ENCODE measurements at regions not wholly inside any gene's neighbourhood (a gene's known extent, or its start where the extent isn't known, plus 50 kb on each side); places are given as distances from the start of the nearest gene placed in this dataset.
A peak's percentile ranks its signal among the peaks of the same experiment; 100 is the strongest.

DNA sequence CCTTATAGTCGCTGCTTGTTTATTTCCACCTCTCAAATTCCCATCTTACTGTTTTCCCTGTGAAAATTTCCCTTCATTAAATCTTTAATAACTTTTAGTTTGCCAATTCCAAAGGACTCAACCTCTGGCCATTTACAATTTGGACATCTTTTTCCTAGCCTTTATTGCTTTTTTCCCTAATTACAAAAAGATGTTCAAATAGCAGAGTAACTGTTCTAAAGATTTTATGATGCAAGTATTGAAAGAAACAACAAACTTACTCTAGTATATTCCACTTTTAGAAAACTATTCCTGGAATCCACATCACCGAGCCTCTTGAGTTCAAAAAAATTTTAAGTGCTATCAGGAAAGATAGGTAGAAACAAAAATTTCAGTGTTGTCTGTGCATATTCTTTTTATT lies 174.1 kb upstream of the UBE2E2 start:
- DNase-seq: no peak

GRCh38 chr3:23035927-23036640 lies 167.0 kb upstream of the UBE2E2 start:
- DNase-seq: no peak

DNA sequence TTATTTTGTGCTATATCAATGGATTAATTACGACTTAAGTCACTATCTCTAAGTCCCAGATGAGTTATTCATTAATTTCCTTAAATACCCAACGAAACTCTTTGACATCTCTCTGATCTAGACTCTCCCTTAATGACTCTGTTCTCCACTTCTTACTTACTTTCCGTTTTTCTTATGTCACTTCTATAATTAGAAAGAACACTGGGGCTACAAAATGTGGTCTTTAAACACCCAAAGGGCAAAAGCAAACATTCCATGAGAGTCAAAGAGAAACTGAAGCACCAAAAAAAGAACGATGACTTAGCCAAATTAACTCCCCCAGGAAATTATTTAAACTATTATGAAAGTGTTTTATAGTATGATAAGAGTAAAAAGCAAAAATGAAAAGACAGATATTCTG lies 166.4 kb upstream of the UBE2E2 start:
- no peak for DNase-seq

DNA sequence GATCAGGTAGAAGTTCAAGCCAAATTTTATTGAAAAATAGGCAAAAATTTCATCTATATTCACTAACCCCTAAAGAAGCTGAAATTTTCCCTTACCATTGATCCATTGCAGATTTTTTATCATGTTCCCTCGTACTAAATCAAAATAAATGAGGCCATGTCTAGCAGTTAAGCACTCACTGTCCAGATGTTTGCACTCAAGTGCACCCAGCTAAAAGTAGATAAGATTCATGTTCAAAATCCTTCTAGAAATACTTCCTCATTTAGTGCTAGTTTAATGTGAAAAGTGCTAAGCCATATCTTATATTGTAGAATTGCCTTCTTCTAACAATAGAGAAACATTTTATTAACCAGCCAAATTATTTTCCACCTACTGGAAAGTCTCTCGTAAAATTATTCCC lies 164.7 kb upstream of the UBE2E2 start:
- no peak for DNase-seq

DNA sequence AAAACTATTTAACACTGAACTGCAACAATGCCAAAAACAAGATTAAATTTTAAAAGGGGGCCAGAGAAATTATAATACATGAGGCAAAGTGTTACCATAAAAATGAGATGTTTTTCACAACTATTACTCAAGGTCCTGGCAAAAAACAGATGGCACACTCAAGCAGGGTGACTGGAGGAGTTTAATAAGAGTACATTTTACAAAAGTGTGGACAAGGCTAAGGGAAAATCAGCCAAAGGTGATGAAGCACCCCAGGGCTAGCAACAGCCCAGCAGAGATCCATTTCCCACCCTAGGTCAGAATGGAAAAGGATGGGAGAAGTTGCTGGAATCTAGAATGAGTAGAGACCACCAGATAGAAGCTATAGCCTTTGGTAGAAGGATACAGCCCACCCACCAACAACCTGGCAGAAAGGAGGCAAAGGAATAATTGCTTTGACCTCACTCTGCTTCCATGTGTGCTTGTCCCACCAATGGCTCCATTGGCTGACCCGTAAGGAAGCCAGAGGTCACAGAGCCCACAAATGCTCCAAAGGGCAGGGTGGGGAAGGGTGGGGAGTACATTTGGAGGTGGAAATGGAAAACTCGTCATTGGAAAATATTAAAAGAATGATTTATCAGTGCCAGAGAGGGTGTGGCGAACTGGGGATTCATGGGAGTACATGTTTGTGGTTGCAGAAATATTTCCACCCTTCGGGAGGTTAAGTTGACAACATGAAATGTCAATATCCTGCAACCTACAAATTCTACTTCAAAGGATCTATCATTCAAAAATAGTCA lies 161.0 kb upstream of the UBE2E2 start:
- no peak for DNase-seq

- DNase-seq: no peak
These were observed 158.7 kb upstream of the UBE2E2 start for GRCh38 chr3:23044463-23044862.

- no peak for DNase-seq
These were observed 156.6 kb upstream of the UBE2E2 start for GRCh38 chr3:23046536-23046935.

DNA sequence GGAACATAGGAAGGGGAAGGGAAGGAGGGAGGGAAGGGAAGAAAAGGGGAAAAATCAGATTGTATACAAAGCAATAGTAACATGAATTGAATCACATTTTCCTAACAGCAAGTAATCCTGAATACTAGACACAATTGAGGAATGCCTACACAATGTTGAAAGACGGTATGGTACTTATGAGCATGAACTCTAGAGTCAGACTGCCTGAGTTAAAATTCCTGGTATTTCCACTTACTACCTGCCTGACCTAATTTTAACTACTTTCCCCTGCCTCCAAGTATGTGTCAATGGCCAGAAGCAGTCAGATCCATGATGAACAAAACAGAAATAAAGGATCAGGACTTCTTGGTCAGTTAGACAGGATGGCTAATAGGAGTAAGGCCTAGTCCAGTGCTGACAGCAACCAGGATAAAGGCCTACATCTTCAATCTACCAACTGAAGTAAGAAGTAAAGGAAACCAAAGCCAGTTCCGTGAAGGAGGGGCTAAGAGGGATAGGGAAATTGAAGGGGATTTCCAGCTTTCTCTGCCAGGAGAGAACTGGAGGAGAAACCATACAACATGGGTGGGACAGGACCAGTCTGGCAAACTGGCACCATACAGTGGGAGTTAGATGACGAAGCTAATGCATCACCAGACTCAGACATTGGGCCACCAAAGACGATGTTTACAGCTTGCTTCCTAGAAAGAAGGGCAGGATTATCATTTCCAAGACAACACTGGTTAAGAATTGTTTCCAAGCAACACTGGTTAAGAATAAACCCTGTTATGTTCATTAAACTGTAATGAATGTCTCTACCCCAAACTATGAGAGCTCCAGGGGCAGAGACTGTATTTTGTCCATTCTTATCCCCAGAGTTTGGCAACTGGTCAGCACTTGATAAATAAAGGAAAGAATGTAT lies 151.6 kb upstream of the UBE2E2 start:
- DNase-seq: no peak

DNA sequence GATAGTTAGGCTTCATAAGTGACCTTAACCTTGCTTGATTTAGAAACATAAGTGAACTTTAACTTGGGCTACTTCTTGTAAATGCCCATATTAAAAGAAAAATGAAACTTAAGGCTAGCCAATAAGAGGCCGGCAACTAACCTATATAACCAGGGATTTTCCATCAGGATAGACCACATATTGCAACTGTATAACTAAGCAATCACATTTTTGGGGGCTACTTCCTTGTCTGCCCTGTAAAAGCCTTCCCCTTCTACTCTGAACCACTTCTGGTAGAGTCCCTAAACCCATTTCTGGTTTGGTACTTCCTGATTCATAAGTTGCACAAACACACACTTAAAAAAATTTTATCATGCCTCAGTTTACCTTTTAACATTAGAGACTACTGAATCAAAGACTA lies 150.9 kb upstream of the UBE2E2 start:
- no peak for DNase-seq

DNA sequence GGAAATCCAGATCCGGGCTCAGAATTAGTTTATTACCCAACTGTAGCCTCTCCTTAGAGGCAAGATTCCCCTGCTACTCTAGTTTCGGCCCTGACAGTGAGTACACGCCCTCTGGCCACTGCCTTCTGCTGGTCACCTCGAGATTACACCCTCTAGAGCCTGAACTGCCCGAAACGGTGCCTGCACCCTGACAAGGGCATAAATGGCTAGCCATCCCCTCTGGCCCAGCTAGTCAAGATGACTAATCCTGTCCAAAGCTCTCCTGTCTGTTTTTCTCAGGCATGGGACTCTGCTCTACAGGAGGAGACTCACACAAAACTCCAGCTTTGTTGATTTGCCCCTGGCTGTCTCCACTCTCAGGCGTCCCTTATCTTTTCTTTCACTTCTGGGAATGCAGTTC lies 150.5 kb upstream of the UBE2E2 start:
- DNase-seq: no peak

GRCh38 chr3:23055733-23056376 lies 147.3 kb upstream of the UBE2E2 start:
- DNase-seq: no peak

DNA sequence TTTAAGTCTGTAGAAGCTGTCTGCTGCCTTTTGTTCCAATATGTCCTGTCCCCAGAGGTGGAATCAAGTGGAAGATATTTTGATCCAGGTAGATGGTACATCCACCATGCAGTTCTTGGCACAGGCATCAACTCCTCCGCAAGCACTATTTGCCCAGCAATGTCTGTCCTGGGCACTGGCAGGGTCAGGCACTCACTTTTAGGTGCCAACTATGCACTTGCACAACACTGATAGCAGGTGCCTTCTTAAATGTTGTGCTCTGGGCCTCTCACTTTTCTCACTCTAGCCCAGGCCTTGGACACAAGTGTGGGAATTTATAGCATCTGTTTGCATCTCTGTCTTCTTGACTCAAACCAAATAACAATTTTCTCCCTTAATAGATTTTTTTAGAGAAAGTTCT lies 140.5 kb upstream of the UBE2E2 start:
- DNase-seq: no peak

DNA sequence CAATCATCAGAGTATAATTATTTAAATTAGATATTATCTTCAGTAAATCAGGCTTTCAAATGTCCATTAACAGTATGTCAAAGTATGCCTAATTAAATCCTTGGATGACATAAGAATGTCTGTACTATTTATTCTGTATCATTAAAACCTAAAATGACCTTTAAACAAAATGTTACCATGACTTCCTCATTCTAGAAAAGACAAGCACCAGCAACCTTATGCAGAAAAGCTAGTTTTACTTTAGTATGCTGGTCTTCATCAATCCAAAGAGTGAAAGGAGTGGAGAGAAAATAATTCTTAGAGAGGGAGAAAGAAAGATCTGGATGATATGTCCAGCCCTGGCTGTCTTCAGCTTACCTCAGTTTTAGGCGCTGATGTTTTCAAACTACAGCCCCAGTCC lies 140.1 kb upstream of the UBE2E2 start:
- DNase-seq: no peak

DNA sequence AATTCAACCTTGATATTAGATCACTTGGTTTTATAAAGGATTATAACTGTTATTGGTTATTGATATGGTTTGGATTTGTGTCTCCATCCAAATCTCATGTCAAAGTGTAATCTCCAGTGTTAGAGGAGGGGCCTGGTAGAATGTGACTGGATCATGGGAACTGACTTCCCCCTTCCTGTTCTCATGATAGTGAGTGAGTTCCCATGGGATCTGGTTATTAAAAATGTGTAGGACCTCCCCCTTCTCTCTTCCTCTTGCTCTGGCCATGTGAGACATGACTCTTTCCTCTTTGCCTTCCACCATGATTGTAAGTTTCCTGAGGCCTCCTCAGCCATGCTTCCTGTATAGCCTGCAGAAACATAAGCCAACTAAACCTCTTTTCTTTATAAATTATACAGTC lies 136.0 kb upstream of the UBE2E2 start:
- DNase-seq: no peak

- no peak for DNase-seq
These were observed 135.0 kb upstream of the UBE2E2 start for GRCh38 chr3:23068016-23068728.

DNA sequence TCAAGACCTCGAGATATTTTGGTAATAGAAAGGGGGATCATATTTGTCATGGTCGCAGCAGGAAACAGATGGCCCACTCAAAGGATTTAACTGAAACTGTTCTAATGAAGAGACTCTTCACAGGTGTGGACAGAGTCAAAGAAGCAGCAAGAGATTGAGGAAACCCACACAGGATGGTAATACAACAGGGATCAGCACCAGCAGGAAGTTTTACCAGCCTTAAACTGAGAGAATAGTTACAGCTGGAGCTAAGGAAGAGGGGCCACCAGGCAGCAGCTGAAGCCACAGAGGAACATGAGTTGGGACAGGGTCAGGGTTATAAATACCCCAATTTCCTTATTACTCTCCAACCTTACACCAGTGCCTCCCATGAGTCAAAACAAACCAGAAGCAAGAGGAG lies 131.8 kb upstream of the UBE2E2 start:
- DNase-seq: peak; percentile 84 to 93

GRCh38 chr3:23071758-23072157 lies 131.4 kb upstream of the UBE2E2 start:
- DNase-seq: no peak

DNA sequence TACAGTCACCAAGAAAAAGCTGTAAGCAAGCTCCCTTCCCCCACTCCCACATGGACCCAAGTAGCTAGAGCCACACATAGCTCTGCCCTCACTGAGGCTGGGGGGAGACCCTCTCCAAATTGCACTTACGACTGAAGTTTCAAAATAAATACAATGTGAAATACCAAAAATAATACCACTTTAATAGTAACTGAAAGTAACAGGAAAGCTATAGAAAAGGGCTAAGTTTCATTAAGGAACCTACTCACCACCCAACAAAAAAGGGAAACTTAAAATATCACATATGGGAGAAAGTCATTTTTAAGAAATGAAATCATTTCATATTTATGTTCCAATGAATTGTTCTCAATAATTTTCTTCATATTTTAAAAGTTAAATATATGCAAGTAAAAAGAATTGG lies 130.4 kb upstream of the UBE2E2 start:
- DNase-seq: no peak

- no peak for DNase-seq
These were observed 129.3 kb upstream of the UBE2E2 start for GRCh38 chr3:23073724-23074305.

DNA sequence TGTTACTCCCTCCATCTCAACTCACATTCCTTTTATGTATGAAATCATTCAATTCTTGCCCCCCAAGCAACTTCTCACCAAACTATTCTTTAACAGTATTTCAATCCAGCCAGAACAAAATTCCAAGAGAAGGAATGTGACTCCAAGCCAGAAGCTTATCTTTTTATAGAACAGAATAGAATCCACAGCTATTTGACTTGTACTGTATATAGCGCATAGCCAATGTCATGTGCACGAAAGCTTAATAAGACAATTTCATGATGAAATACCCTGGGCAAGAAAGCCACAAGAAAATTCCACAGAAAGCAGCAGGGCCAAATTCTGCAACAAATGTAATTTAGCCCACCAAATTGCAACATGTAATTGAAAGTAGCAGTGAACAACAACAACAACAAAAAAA lies 127.6 kb upstream of the UBE2E2 start:
- no peak for DNase-seq

DNA sequence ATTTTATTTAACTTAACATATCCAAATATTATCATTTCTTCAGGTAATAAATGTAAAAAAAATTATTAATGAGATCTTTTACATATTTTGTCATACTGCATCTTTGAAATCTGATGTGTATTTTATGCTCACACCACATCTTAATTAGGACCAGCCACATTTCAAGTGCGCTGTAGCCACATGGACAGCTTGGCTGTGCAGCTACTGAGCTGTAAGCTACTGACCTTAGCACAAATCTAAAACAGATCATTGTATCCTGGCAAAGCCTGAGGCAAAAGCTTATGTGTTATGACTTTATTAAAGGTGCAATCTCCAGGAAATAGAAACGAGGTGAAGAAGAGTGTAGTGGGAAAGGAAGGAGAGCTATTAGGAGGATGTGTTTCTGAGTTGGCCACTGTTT lies 126.7 kb upstream of the UBE2E2 start:
- DNase-seq: peak in 1 of 2 experiments; percentile 54

GRCh38 chr3:23077126-23077525 lies 126.0 kb upstream of the UBE2E2 start:
- DNase-seq: no peak

Data from NCI-H524 (cell line).